Adrenal gland (tissue), 5 donors: ENCODE measurements at regions not wholly inside any gene's neighbourhood (a gene's known extent, or its start where the extent isn't known, plus 50 kb on each side); places are given as distances from the start of the nearest gene placed in this dataset.

Experiments used
- POLR2A ChIP-seq, 2 donors: fragments of 450-650 bp; IDR thresholded peaks; one replicate each; pipeline ENCODE4 v1.6.1; 2017; ENCODE audit warnings: antibody characterized with exemption in 2 of 2, mild to moderate bottlenecking in 2 of 2, moderate library complexity in 1 of 2
- TF ChIP-seq, protein P1 (sequence below), 6 experiments: fragments of 450-650 bp in 4 of 6; fragments of 200-600 bp in 2 of 6; sonication (generic) in 1 of 6; IDR thresholded peaks; 1 replicate in 5 of 6; 2 replicates in 1 of 6; pipeline versions ENCODE4 v1.5.1 to v1.8.0; 2016 to 2021; ENCODE audit warnings: antibody characterized with exemption in 6 of 6, mild to moderate bottlenecking in 2 of 6, moderate library complexity in 1 of 6
- donor health status: DM: no; HTN: no; CAD: no.

GRCh38 chr1:161439280-161440232 is 65.7 kb upstream of the FCGR2A start:
- TF ChIP-seq, protein P1, sequence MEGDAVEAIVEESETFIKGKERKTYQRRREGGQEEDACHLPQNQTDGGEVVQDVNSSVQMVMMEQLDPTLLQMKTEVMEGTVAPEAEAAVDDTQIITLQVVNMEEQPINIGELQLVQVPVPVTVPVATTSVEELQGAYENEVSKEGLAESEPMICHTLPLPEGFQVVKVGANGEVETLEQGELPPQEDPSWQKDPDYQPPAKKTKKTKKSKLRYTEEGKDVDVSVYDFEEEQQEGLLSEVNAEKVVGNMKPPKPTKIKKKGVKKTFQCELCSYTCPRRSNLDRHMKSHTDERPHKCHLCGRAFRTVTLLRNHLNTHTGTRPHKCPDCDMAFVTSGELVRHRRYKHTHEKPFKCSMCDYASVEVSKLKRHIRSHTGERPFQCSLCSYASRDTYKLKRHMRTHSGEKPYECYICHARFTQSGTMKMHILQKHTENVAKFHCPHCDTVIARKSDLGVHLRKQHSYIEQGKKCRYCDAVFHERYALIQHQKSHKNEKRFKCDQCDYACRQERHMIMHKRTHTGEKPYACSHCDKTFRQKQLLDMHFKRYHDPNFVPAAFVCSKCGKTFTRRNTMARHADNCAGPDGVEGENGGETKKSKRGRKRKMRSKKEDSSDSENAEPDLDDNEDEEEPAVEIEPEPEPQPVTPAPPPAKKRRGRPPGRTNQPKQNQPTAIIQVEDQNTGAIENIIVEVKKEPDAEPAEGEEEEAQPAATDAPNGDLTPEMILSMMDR (IDR thresholded peaks at IDR 0.05): no peak
- TF ChIP-seq POLR2A (IDR thresholded peaks at IDR 0.05): no peak
